GM08714 (cell line): ENCODE measurements at regions not wholly inside any gene's neighbourhood (a gene's known extent, or its start where the extent isn't known, plus 50 kb on each side); places are given as distances from the start of the nearest gene placed in this dataset.

ENCODE experiments used
- H3K4me3 ChIP-seq: fragments of 200-500 bp; sonication (Bioruptor generic); 2 replicates; pipeline ENCODE4 v1.5.1; 2014; ENCODE audit warnings: mild to moderate bottlenecking, low read length, inconsistent platforms
- ZNF274 ChIP-seq: IDR thresholded peaks from 2 replicates; pipeline ENCODE4 v1.6.1; 2012; ENCODE audit warnings: mild to moderate bottlenecking, low read depth, low read length

DNA sequence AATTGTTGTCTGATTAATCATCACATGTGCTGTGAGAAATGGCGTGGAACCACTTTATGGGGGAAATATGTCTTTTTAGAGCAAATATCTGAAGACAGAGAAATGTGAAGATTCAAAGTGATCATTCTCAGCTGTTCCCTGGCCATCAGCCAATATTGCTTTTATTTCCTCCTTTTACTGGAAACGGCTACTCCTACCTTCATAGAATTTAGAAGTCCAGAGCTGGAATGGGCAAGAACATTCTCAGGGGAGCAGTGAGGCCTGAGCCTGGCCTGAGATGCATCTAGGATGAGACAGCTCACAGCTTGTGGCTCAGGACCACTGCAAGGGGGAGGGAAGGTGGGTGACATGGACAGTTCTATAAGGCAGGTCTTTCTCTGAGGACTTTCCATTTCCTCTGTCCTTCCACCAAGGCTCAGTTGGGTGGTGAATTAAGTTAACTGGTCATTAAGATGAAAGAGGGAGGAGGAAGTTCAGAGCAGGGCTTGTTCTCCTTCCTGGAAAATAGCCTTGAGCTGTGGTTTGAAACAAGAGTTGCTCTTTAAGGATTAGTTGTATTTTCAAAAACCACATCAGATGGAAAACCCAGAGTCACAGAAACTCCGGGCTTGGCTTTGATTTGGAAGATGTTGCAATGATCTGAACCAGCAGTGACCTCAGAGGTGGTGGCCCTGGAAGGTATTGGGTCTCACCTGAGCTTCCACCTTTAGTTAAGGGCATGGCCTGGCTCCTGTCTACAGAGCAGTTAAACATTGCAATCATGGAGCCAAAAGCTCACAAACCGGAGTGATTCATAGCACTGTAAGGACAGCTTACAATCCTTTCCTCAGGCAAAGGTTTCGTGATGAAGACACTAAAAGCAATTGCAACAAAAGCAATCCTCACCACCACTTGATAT is 144.3 kb downstream of the VAPA start:
- no peak for TF ChIP-seq ZNF274
- H3K4me3 ChIP-seq, result no peak overlapping the region

GRCh38 chr18:10059610-10060468 is 146.0 kb downstream of the VAPA start:
- TF ChIP-seq ZNF274, result no peak
- H3K4me3 ChIP-seq, result no peak overlapping the region

GRCh38 chr18:10060469-10060782 is 146.6 kb downstream of the VAPA start:
- H3K4me3 ChIP-seq, result no peak overlapping the region
- TF ChIP-seq ZNF274, result no peak

DNA sequence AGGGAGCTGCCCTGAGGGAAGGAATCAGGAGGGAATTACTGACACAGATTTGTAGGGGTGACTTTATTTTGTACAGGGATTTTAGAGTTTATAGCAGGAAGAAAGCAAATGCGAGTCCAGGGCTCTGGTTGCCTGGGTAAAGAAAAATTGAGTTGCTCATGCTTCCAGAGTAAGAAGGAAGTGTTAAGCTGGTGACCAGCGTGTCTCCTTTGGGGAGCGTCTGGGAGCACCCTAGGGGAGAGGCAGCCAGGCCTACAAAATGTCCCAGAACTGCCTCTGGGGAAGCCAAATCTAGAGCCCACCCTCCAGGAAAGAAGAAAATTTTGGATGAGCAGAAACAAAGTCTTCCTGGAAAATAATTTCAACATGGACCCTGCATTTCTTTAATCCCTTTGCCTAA is 147.0 kb downstream of the VAPA start:
- no peak overlapping the region for H3K4me3 ChIP-seq
- no peak for TF ChIP-seq ZNF274

- H3K4me3 ChIP-seq, result no peak overlapping the region
- no peak for TF ChIP-seq ZNF274
Observed at GRCh38 chr18:10061566-10062140, 147.8 kb downstream of the VAPA start.

- no peak overlapping the region for H3K4me3 ChIP-seq
- no peak for TF ChIP-seq ZNF274
Observed at GRCh38 chr18:10062302-10063300, 148.8 kb downstream of the VAPA start.

DNA sequence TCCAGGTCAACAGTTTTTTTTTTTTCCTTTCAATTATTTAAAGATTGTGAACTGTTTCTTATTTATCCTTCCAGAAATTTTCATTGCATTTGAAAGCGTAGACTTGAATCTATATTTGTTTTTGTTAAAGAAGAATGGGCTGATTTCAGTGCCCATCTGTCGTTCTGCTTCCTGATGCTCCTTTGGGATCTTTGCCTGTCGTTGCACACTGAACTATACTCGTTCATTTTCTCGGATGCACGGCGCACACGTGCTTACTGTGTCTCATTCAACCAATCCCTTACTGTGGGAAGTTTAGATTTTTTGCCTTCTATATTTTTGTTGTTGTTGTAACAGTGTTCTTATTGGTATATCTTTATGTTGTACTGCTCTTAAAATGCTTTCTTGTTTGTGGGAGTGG is 149.7 kb downstream of the VAPA start:
- no peak overlapping the region for H3K4me3 ChIP-seq
- TF ChIP-seq ZNF274, result no peak

DNA sequence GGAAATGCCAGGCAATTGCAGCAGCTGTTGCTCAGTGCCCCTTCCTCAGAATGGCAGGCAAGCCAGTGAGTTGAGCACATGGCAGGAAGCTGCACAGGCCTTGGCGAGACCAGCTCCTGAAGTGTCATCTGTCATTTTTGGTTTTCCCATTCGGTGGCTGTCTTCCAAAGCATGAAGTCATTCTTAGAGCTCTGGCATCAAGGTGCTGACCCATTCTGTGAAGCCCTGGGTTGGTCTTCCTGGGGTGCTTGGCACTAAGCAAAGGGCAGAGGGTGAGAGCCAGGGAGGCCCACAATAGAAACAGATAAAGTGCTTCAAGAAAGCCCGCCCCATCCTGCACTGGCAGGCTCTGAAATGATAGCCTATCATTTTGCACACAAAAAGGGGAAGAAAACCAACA is 150.5 kb downstream of the VAPA start:
- no peak for TF ChIP-seq ZNF274
- H3K4me3 ChIP-seq, result no peak overlapping the region

DNA sequence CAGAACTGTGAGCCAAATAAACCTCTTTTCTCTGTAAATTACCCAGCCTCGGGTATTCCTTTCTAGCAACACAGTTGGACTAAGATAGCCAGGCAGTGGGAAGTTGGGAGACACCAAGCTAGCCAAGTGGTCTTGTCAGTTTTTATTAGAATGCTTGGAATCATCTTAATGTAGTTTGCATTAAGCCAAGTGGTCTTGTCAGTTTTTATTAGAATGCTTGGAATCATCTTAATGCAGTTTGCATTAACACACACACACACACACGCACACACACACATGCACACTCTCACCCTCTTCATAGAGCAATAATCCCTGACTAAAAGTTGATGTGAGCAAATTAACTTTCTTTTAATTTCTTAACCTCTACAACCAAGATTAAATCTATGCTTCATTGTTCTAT is 151.5 kb downstream of the VAPA start:
- H3K4me3 ChIP-seq, result no peak overlapping the region
- no peak for TF ChIP-seq ZNF274

DNA sequence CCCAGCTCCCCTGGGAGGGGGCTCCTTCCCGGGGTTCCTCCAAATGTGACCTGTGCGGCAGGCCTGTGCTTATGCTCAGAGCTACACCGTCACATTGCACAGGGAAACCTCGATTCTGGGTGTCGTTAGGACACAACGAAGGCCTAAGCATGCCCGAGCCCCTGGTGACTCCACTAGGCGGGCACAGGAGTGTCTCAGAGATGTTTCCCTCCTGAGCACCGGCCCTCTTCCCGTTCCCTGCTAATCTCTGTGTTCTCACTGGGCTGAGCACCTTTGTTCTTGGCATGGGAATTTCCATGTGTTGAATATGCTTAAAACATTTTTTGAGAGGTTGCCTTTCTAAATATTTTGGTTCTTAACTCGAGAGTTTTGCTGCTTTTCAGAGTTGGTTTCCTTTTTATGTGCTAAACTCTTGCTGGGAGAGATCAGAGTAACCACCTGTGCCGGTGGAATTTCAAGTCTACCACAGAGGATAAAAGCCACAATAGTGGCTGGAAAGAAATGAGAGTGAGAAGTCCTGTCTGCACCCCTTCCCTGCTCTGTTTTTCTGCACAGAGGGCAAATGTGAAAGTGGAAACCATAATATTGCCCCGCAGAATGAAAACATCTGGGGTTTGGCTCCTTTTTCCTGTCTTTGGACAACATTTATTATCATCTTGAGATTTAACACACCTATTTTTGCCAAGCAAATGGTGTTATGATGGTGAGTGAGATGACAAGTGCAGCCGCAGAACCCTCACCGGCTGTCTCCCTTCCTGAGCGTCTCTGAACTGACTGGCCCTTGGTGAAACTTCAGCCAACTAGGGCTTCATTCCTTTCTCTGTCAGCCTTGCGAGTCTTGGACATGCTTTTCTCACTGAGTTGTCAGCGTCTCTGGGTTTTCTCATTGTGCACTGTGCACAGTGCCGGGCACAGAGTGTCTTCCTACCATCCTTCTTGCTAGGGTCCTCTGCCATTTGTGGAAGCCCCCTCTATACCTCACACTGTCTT is 154.1 kb downstream of the VAPA start:
- no peak for TF ChIP-seq ZNF274
- H3K4me3 ChIP-seq, result no peak overlapping the region

DNA sequence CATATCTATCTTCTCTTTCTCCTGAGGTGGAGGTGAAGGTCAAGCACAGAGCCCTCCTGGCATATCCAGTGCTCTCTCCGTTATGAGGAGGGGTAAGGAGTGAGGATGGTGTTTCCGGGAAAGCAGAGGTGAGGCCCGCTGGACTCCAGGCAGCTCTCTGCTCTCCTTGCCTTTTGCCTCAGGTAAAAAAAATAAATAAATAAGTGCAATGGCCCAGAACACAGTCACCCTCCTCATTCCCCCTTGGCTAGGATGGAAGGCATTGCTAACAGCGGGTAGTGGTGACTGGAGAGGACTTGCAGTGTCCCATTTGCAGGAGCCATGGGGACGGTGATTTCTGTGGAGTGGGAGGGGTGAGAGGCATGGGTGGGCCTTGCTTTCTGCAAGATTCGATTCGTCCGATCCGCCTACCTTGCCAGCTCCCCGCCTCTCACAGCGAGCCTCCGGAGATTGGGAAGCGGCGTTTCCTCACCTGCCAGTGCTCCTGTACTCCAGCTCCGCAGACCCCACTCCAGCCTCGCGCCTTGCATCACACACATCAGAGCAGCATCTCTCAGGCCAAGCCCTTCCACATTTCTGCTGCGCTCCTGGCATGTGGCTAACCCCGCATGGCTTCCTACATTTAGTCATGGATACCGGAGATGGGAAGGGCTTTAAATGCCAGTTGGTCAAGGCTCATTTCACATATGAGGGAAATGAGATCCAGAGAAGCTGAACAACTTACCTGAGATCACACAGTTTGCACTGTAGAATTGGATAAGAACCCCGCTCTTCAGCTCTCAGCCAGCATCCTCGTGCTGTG is 155.2 kb downstream of the VAPA start:
- TF ChIP-seq ZNF274, result no peak
- H3K4me3 ChIP-seq, result no peak overlapping the region

GRCh38 chr18:10070561-10071000 is 156.8 kb downstream of the VAPA start:
- H3K4me3 ChIP-seq, result no peak overlapping the region
- no peak for TF ChIP-seq ZNF274
